ENCODE measurements at regions not wholly inside any gene's neighbourhood (a gene's known extent, or its start where the extent isn't known, plus 50 kb on each side); places are given as distances from the start of the nearest gene placed in this dataset.

DNA sequence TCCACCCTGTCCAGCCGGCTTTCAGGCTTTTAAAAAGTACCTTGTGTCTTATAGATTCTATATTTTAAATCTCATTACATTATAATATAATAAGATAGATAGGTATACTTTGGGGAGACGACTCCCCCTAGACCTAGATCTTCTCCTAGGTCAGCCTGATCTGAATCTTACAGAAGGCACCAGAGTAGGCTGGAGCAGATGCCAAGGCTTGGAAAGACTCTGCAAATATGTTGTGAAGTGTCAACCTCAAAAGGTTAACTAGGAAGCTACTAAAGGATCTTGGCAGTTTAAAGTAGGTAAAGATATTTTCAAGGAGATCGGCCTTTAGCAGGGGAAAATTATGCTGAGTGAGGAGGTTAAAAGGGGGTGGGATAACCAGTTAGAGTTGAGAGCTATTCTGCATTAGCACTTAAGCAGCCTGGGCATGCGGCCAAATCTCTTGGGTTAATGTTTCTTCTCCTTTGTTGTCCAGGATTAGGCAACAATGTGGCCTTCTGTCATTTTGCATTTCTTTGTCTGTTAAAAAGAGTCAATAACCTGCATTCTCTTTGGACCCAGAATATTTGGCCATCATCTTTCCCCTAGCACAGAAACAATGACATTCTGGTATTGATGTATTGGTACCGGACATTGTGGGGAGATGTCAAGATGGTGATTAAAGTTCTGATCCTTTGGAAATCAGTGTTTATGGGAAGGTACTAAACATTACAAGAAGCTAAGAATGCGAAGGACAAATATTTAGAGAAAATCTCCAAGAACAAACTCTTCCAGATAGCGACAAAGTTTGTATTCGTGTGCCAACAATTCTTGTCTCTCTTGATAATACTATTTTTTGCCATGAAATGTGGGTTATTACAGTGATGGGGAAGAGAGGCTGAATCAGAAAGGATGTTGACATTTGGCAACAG, 51.2 kb upstream of the DHX40 start (continued):
- TF ChIP-seq U2AF2 (IDR thresholded peaks at IDR 0.05; ENCODE audit: low read depth, low read length) (no peak), CC2D1A (CRISPR knock-in tag; IDR thresholded peaks at IDR 0.05) (no peak), NR2F6 (IDR thresholded peaks at IDR 0.05) (peak; percentile 76), NR2F6 (CRISPR knock-in tag; IDR thresholded peaks at IDR 0.05) (peak; percentile 81), REXO4 (CRISPR knock-in tag; IDR thresholded peaks at IDR 0.05; ENCODE audit: borderline replicate concordance) (no peak), ZNF644 (CRISPR knock-in tag; IDR thresholded peaks at IDR 0.05; ENCODE audit: low read depth) (peak; percentile 73; the same call in 1 of the 2 replicates), RXRB (CRISPR knock-in tag; IDR thresholded peaks at IDR 0.05; ENCODE audit: borderline replicate concordance) (peak; percentile 77), KDM2A (CRISPR knock-in tag; IDR thresholded peaks at IDR 0.05; ENCODE audit: borderline replicate concordance, low read depth) (no peak), SOX13 (IDR thresholded peaks at IDR 0.05) (peak; percentile 100), SOX13 (CRISPR knock-in tag; conservative IDR thresholded peaks at IDR 0.05 in 1 of 2, IDR thresholded peaks at IDR 0.05 in 1 of 2) (peak in 1 of 2 experiments; percentile 100; a peak in 2 of 4 replicates), ELF3 (CRISPR knock-in tag; IDR thresholded peaks at IDR 0.05) (peak; percentile 72), SOX6 (IDR thresholded peaks at IDR 0.05) (peak; percentile 83; the same call in 1 of the 2 replicates), SOX6 (CRISPR knock-in tag; IDR thresholded peaks at IDR 0.05) (peak; percentile 100), JUN (CRISPR knock-in tag; IDR thresholded peaks at IDR 0.05) (no peak), SIX1 (CRISPR knock-in tag; IDR thresholded peaks at IDR 0.05; ENCODE audit: borderline replicate concordance) (peak; percentile 73; the same call in 1 of the 2 replicates), CAMTA2 (CRISPR knock-in tag; IDR thresholded peaks at IDR 0.05; ENCODE audit: borderline replicate concordance) (no peak)
- TF ChIP-seq, protein P1, sequence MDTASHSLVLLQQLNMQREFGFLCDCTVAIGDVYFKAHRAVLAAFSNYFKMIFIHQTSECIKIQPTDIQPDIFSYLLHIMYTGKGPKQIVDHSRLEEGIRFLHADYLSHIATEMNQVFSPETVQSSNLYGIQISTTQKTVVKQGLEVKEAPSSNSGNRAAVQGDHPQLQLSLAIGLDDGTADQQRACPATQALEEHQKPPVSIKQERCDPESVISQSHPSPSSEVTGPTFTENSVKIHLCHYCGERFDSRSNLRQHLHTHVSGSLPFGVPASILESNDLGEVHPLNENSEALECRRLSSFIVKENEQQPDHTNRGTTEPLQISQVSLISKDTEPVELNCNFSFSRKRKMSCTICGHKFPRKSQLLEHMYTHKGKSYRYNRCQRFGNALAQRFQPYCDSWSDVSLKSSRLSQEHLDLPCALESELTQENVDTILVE (CRISPR knock-in tag; IDR thresholded peaks at IDR 0.05) = no peak
- TF ChIP-seq, protein P2, sequence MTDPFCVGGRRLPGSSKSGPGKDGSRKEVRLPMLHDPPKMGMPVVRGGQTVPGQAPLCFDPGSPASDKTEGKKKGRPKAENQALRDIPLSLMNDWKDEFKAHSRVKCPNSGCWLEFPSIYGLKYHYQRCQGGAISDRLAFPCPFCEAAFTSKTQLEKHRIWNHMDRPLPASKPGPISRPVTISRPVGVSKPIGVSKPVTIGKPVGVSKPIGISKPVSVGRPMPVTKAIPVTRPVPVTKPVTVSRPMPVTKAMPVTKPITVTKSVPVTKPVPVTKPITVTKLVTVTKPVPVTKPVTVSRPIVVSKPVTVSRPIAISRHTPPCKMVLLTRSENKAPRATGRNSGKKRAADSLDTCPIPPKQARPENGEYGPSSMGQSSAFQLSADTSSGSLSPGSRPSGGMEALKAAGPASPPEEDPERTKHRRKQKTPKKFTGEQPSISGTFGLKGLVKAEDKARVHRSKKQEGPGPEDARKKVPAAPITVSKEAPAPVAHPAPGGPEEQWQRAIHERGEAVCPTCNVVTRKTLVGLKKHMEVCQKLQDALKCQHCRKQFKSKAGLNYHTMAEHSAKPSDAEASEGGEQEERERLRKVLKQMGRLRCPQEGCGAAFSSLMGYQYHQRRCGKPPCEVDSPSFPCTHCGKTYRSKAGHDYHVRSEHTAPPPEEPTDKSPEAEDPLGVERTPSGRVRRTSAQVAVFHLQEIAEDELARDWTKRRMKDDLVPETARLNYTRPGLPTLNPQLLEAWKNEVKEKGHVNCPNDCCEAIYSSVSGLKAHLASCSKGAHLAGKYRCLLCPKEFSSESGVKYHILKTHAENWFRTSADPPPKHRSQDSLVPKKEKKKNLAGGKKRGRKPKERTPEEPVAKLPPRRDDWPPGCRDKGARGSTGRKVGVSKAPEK (CRISPR knock-in tag; IDR thresholded peaks at IDR 0.05; ENCODE audit: borderline replicate concordance) = no peak
- TF ChIP-seq, protein P3, sequence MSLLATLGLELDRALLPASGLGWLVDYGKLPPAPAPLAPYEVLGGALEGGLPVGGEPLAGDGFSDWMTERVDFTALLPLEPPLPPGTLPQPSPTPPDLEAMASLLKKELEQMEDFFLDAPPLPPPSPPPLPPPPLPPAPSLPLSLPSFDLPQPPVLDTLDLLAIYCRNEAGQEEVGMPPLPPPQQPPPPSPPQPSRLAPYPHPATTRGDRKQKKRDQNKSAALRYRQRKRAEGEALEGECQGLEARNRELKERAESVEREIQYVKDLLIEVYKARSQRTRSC (CRISPR knock-in tag; IDR thresholded peaks at IDR 0.05; ENCODE audit: low read depth) = no peak
- TF ChIP-seq, protein P4, sequence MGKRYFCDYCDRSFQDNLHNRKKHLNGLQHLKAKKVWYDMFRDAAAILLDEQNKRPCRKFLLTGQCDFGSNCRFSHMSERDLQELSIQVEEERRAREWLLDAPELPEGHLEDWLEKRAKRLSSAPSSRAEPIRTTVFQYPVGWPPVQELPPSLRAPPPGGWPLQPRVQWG (CRISPR knock-in tag; IDR thresholded peaks at IDR 0.05; ENCODE audit: borderline replicate concordance, low read depth) = no peak
- TF ChIP-seq, protein P5, sequence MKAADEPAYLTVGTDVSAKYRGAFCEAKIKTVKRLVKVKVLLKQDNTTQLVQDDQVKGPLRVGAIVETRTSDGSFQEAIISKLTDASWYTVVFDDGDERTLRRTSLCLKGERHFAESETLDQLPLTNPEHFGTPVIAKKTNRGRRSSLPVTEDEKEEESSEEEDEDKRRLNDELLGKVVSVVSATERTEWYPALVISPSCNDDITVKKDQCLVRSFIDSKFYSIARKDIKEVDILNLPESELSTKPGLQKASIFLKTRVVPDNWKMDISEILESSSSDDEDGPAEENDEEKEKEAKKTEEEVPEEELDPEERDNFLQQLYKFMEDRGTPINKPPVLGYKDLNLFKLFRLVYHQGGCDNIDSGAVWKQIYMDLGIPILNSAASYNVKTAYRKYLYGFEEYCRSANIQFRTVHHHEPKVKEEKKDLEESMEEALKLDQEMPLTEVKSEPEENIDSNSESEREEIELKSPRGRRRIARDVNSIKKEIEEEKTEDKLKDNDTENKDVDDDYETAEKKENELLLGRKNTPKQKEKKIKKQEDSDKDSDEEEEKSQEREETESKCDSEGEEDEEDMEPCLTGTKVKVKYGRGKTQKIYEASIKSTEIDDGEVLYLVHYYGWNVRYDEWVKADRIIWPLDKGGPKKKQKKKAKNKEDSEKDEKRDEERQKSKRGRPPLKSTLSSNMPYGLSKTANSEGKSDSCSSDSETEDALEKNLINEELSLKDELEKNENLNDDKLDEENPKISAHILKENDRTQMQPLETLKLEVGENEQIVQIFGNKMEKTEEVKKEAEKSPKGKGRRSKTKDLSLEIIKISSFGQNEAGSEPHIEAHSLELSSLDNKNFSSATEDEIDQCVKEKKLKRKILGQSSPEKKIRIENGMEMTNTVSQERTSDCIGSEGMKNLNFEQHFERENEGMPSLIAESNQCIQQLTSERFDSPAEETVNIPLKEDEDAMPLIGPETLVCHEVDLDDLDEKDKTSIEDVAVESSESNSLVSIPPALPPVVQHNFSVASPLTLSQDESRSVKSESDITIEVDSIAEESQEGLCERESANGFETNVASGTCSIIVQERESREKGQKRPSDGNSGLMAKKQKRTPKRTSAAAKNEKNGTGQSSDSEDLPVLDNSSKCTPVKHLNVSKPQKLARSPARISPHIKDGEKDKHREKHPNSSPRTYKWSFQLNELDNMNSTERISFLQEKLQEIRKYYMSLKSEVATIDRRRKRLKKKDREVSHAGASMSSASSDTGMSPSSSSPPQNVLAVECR (CRISPR knock-in tag; IDR thresholded peaks at IDR 0.05; ENCODE audit: borderline replicate concordance) = peak; percentile 58; the same call in 1 of the 2 replicates
